Lower leg skin (tissue), 4 donors: ENCODE measurements at regions not wholly inside any gene's neighbourhood (a gene's known extent, or its start where the extent isn't known, plus 50 kb on each side); places are given as distances from the start of the nearest gene placed in this dataset.
"Not testable (repeated sequence)": the region's sequence is repeated elsewhere in the genome, so short reads cannot be mapped to it uniquely, and the experiment has no call there.

Experiments
- DNase-seq, 2 donors: peaks; one replicate each; pipeline ENCODE4 v3.0.0-alpha.2; 2019; ENCODE audit warnings: low spot score in 2 of 2
- H3K4me3 ChIP-seq: fragments of 200-600 bp; sonication (generic); 2 replicates; pipeline ENCODE4 v1.5.1; 2017; ENCODE audit warnings: mild to moderate bottlenecking, low read depth; ENCODE audit not compliant: poor library complexity, severe bottlenecking
- POLR2A ChIP-seq, 2 donors: fragments of 450-650 bp; IDR thresholded peaks; one replicate each; pipeline ENCODE4 v1.6.1; 2016 to 2017; ENCODE audit warnings: antibody characterized with exemption in 2 of 2, mild to moderate bottlenecking in 1 of 2, moderate library complexity in 1 of 2
- WGBS, 2 donors: methylation state at CpG; one replicate each; pipeline ENCODE4 v1.1.5; 2018; 5-methylcytosine and 5-hydroxymethylcytosine counted together
- intact Hi-C: fragments of 100-400 bp; cut with DNase I; formaldehyde crosslinking; loops from one replicate; pipeline ENCODE4 v1.15.0; 2023; ENCODE audit warnings: low total_unique reads
- TF ChIP-seq, protein P1 (sequence below), 3 donors: fragments of 450-650 bp; IDR thresholded peaks; one replicate each; pipeline ENCODE4 v1.5.1; 2016; ENCODE audit warnings: antibody characterized with exemption in 3 of 3, mild to moderate bottlenecking in 3 of 3, moderate library complexity in 2 of 3

DNA sequence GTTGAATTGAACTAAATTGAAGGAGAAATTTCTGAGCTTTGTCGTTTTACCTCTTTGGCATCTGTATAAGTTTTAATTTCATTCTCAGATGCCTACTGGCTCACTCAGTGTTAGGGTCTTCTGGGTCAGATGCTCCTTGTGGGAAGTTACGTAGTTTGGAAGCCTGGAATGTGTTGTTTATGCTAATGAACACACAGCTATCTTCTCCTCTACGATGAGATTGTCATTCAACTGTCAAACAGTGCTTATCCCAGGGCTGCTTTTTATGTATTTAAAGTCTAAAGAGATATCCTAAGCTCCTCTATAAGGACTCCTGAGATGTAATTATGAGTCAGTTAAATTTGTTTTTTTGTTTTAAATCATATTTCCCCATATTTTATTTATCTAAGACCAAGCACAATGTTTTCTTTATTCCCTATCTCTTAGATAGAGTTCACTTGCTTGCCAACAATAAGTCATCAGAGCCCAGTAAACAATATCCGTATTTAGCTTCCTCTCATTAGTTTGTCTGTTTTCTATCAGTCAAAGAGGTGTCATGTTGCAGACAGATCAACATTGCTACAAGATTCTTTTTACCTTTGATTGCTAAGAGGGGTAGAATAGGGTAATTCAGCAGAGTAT is 368.0 kb upstream of the PDE3A start:
- DNase-seq = no peak
- WGBS, 2 donors = 63 to 65% methylated on average over 4 of the region's 4 CpGs
- H3K4me3 ChIP-seq = no peak overlapping the region
- intact Hi-C loops = no loop called here
- no peak for TF ChIP-seq POLR2A (IDR thresholded peaks at IDR 0.05)
- TF ChIP-seq, protein P1, sequence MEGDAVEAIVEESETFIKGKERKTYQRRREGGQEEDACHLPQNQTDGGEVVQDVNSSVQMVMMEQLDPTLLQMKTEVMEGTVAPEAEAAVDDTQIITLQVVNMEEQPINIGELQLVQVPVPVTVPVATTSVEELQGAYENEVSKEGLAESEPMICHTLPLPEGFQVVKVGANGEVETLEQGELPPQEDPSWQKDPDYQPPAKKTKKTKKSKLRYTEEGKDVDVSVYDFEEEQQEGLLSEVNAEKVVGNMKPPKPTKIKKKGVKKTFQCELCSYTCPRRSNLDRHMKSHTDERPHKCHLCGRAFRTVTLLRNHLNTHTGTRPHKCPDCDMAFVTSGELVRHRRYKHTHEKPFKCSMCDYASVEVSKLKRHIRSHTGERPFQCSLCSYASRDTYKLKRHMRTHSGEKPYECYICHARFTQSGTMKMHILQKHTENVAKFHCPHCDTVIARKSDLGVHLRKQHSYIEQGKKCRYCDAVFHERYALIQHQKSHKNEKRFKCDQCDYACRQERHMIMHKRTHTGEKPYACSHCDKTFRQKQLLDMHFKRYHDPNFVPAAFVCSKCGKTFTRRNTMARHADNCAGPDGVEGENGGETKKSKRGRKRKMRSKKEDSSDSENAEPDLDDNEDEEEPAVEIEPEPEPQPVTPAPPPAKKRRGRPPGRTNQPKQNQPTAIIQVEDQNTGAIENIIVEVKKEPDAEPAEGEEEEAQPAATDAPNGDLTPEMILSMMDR (IDR thresholded peaks at IDR 0.05) = no peak

DNA sequence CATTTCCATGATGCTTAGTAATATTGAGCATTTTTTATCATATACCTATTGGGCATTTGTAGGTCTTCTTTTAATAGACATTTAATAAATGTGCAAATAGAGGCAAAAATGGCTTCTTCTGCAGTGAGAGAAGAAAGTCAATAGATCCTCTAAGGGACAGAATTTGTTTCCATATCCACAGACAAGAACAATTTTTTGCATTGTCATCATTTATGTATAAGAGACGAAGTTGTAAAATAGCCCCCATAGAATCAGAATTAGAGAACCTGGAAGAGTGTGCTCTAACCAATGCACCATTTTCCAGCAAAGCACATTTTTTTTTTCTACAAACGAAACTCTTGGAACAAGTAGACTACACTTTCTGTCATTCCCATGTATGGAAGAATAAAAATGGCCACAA is 365.1 kb upstream of the PDE3A start:
- 85 to 91% methylated on average over 2 of the region's 2 CpGs for WGBS, 2 donors
- TF ChIP-seq, protein P1 (IDR thresholded peaks at IDR 0.05) = no peak
- TF ChIP-seq POLR2A (IDR thresholded peaks at IDR 0.05) = no peak
- H3K4me3 ChIP-seq = no peak overlapping the region
- no peak for DNase-seq
- intact Hi-C loops = no loop called here

DNA sequence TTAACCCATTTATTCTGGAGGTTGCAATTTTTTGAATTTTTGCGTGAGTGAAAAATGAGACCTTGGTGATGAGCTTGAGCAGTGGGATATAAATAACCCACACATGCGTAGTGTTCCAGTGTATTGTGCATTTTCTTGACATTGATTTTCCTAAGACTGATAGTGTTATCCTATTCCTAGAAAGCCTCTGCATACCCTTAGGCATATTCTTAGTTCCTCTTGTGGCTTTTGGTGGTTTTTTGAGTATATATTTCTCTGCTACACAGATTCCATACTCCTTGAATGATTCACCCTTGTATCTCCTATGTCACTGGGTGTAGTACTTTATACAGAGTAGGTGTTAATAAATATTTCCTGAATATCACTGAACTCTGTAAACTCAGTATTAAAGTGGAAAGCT is 363.4 kb upstream of the PDE3A start:
- no peak overlapping the region for H3K4me3 ChIP-seq
- intact Hi-C loops = no loop called here
- no peak for DNase-seq
- WGBS, 2 donors = 48 to 63% methylated on average over 2 of the region's 2 CpGs
- no peak for TF ChIP-seq POLR2A (IDR thresholded peaks at IDR 0.05)
- TF ChIP-seq, protein P1 (IDR thresholded peaks at IDR 0.05) = no peak

DNA sequence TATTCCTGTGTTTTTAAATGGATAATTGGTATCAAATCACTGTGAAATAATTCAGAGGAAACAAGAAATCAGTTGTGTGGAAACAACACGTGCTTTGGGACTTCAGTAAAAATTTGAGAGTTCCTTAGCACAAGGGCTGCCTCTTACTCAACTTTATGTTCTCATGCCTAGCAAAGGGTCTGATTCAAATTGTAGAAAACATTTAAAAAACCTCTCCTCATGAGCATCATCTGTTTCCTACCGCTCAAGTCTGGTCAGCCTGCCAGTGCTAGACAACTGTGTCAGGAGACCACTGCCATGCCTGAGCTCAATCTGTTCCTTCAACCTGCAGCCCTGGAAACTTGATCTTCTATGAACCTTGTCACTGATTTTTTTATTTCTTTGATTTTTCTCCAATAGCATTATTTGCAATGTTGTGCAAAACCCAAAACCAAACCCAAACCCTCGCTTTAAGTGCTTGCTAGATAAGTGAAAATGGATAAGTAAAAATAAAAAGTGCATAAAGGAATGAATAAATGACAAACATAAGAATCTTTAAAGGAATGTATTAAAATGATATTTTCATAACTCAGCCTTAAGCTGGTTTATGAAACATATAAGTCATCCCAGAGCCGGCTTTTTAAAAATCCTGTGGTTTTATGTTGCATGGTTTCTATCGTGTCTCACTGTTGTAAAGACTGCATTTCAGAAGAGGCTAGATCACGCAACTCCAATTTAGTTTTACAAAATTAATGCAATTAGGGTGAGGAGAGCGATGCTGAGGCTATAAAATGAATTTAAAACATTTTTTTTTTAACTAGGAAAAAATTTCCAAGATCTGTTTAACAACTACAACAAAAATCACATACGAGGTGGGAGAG is 361.2 kb upstream of the PDE3A start:
- TF ChIP-seq POLR2A (IDR thresholded peaks at IDR 0.05) = no peak
- TF ChIP-seq, protein P1 (IDR thresholded peaks at IDR 0.05) = no peak
- no peak for DNase-seq
- 70 to 78% methylated on average over 8 of the region's 8 CpGs for WGBS, 2 donors
- intact Hi-C loops = no loop called here
- H3K4me3 ChIP-seq = no peak overlapping the region

DNA sequence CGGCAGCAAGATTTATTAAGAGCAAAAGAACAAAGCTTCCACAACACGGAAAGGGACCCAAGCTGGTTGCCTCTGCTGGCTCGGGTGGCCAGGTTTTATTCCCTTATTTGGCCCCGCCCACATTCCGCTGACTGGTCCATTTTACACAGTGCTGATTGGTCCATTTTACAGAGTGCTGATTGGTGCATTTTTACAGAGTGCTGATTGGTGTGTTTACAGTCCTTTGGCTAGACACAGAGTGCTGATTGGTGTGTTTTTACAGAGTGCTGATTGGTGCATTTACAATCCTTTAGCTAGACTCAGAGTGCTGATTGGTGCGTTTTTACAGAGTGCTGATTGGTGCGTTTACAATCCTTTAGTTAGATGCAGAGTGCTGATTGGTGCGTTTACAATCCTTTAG is 358.4 kb upstream of the PDE3A start:
- DNase-seq, H3K4me3 ChIP-seq, intact Hi-C loops: not testable (repeated sequence)
- WGBS, 2 donors = 90 to 96% methylated on average over 8 of the region's 8 CpGs

DNA sequence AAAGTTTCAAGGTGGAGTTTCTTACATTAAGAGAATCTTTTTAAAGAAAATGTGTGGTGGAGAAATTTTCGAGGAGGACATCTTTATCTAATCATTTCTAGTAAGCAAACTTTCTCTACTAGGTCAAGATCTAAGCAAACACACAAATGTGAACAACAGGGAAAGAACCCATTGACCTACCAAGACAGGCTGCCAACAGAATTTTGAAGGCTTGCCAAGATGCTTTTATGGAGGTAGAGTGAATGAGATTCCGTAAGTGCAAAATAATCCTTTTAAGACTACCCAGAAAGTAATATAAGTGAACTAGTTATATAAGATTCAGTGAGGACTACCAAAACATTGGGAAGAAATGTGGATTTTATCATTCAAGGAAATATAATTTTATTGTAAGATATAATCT is 357.1 kb upstream of the PDE3A start:
- intact Hi-C loops = no loop called here
- 22 to 29% methylated on average over 2 of the region's 2 CpGs for WGBS, 2 donors

More for the DNA sequence above, 357.1 kb upstream of the PDE3A start:
- TF ChIP-seq POLR2A (IDR thresholded peaks at IDR 0.05) = no peak
- TF ChIP-seq, protein P1 (IDR thresholded peaks at IDR 0.05) = no peak
- no peak for DNase-seq
- H3K4me3 ChIP-seq = no peak overlapping the region
